Activated CD4-positive, alpha-beta memory T cell treated with anti-CD3 and anti-CD28 coated beads for 36 hours (primary cell): ENCODE measurements at regions not wholly inside any gene's neighbourhood (a gene's known extent, or its start where the extent isn't known, plus 50 kb on each side); places are given as distances from the start of the nearest gene placed in this dataset.
"Not testable (repeated sequence)": the region's sequence is repeated elsewhere in the genome, so short reads cannot be mapped to it uniquely, and the experiment has no call there.

ENCODE experiments used
- CTCF ChIA-PET: fragments of 350-600 bp; sonication (Branson Sonifier 250); formaldehyde crosslinking; loops from one replicate; lab custom pipeline; 2021; ENCODE audit warnings: antibody characterized with exemption, inconsistent platforms; lab: Charles Lee
- POLR2A ChIA-PET: fragments of 350-600 bp; sonication (Branson Sonifier 250); formaldehyde crosslinking; loops from one replicate; lab custom pipeline; 2021; ENCODE audit warnings: antibody characterized with exemption; lab: Charles Lee
- DNase-seq: peaks from one replicate; pipeline ENCODE4 v3.0.0-alpha.2; 2020
- H3K27ac Mint-ChIP-seq: one replicate; pipeline ENCODE4 v1.8.0; 2021; ENCODE audit warnings: mixed read lengths
- H3K27me3 Mint-ChIP-seq: one replicate; pipeline ENCODE4 v1.8.0; 2021; ENCODE audit warnings: mixed read lengths
- H3K36me3 Mint-ChIP-seq: one replicate; pipeline ENCODE4 v1.8.0; 2021; ENCODE audit warnings: mixed read lengths
- H3K4me1 Mint-ChIP-seq: one replicate; pipeline ENCODE4 v1.8.0; 2021; ENCODE audit warnings: low read depth, mixed read lengths
- H3K4me3 Mint-ChIP-seq: one replicate; pipeline ENCODE4 v1.8.0; 2021; ENCODE audit warnings: mild to moderate bottlenecking, mixed read lengths
- H3K9me3 Mint-ChIP-seq: one replicate; pipeline ENCODE4 v1.8.0; 2021; ENCODE audit warnings: mixed read lengths
- intact Hi-C: fragments of 100-400 bp; cut with micrococcal nuclease; formaldehyde crosslinking; loops from one replicate; pipeline ENCODE4 v1.15.1; 2023

GRCh38 chr10:125256026-125256425 is 95.7 kb upstream of the CTBP2 start:
- Mint-ChIP-seq H3K36me3 (no peaks in the 10 kb centered on the region), H3K27ac (no peak overlapping the region), H3K9me3 (peaks cover 14% of the 10 kb centered on the region), H3K4me1 (no peaks in the 10 kb centered on the region), H3K27me3 (peaks cover 2% of the 10 kb centered on the region), H3K4me3 (no peak overlapping the region)
- CTCF ChIA-PET: no interaction called here
- intact Hi-C loops: no loop called here
- no peak for DNase-seq
- POLR2A ChIA-PET: no interaction called here

GRCh38 chr10:125252937-125253336 is 92.6 kb upstream of the CTBP2 start:
- no peak for DNase-seq
- H3K4me1 Mint-ChIP-seq: no peaks in the 10 kb centered on the region
- H3K27ac Mint-ChIP-seq: no peak overlapping the region
- intact Hi-C loops: no loop called here
- peaks cover 15% of the 10 kb centered on the region for H3K9me3 Mint-ChIP-seq
- ChIA-PET CTCF (no interaction called here), POLR2A (no interaction called here)
- H3K4me3 Mint-ChIP-seq: no peak overlapping the region
- no peaks in the 10 kb centered on the region for H3K36me3 Mint-ChIP-seq
- peaks cover 2% of the 10 kb centered on the region for H3K27me3 Mint-ChIP-seq

GRCh38 chr10:125250834-125251233 is 90.5 kb upstream of the CTBP2 start:
- H3K4me1 Mint-ChIP-seq, H3K27me3 Mint-ChIP-seq, CTCF ChIA-PET, intact Hi-C loops, POLR2A ChIA-PET, H3K36me3 Mint-ChIP-seq, DNase-seq, H3K4me3 Mint-ChIP-seq, H3K27ac Mint-ChIP-seq: not testable (repeated sequence)
- peaks cover 15% of the 10 kb centered on the region for H3K9me3 Mint-ChIP-seq

GRCh38 chr10:125249948-125250347 is 89.6 kb upstream of the CTBP2 start:
- ChIA-PET POLR2A (no interaction called here), CTCF (no interaction called here)
- no peak overlapping the region for H3K4me3 Mint-ChIP-seq
- no peaks in the 10 kb centered on the region for H3K27me3 Mint-ChIP-seq
- H3K9me3 Mint-ChIP-seq: peaks cover 13% of the 10 kb centered on the region
- no peak overlapping the region for H3K27ac Mint-ChIP-seq
- no peaks in the 10 kb centered on the region for H3K36me3 Mint-ChIP-seq
- intact Hi-C loops: no loop called here
- H3K4me1 Mint-ChIP-seq: no peaks in the 10 kb centered on the region
- no peak for DNase-seq

GRCh38 chr10:125248489-125248888 is 88.1 kb upstream of the CTBP2 start:
- intact Hi-C loops: no loop called here
- CTCF ChIA-PET: no interaction called here
- Mint-ChIP-seq H3K4me3 (no peak overlapping the region), H3K27me3 (peaks cover 4% of the 10 kb centered on the region), H3K4me1 (no peaks in the 10 kb centered on the region), H3K27ac (no peak overlapping the region), H3K36me3 (no peaks in the 10 kb centered on the region), H3K9me3 (peaks cover 13% of the 10 kb centered on the region)
- no peak for DNase-seq
- POLR2A ChIA-PET: no interaction called here

- no peaks in the 10 kb centered on the region for H3K36me3 Mint-ChIP-seq
Observed at GRCh38 chr10:125247576-125247975, 87.2 kb upstream of the CTBP2 start.

GRCh38 chr10:125243532-125244253 is 83.3 kb upstream of the CTBP2 start:
- H3K4me3 Mint-ChIP-seq: no peak overlapping the region
- no peak overlapping the region for H3K27ac Mint-ChIP-seq
- peaks cover 4% of the 10 kb centered on the region for H3K27me3 Mint-ChIP-seq
- no peaks in the 10 kb centered on the region for H3K4me1 Mint-ChIP-seq
- intact Hi-C loops: no loop called here
- H3K9me3 Mint-ChIP-seq: peaks cover 2% of the 10 kb centered on the region
- ChIA-PET POLR2A (no interaction called here), CTCF (no interaction called here)
- H3K36me3 Mint-ChIP-seq: no peaks in the 10 kb centered on the region
- no peak for DNase-seq

More at GRCh38 chr10:125247576-125247975, 87.2 kb upstream of the CTBP2 start:
- POLR2A ChIA-PET: no interaction called here
- Mint-ChIP-seq H3K27me3 (peaks cover 4% of the 10 kb centered on the region), H3K4me1 (no peaks in the 10 kb centered on the region), H3K27ac (no peak overlapping the region), H3K4me3 (no peak overlapping the region), H3K9me3 (peaks cover 11% of the 10 kb centered on the region)
- intact Hi-C loops: no loop called here
- CTCF ChIA-PET: no interaction called here
- DNase-seq: no peak

GRCh38 chr10:125238682-125239081 is 78.3 kb upstream of the CTBP2 start:
- CTCF ChIA-PET: no interaction called here
- no peak for DNase-seq
- intact Hi-C loops: no loop called here
- POLR2A ChIA-PET: no interaction called here
- H3K27ac Mint-ChIP-seq: no peak overlapping the region
- H3K4me3 Mint-ChIP-seq: no peak overlapping the region
- no peaks in the 10 kb centered on the region for H3K36me3 Mint-ChIP-seq
- peaks cover 16% of the 10 kb centered on the region for H3K9me3 Mint-ChIP-seq
- H3K27me3 Mint-ChIP-seq: no peaks in the 10 kb centered on the region
- H3K4me1 Mint-ChIP-seq: no peaks in the 10 kb centered on the region

- POLR2A ChIA-PET: no interaction called here
- no peak for DNase-seq
- H3K4me3 Mint-ChIP-seq: no peak overlapping the region
- peaks cover 16% of the 10 kb centered on the region for H3K9me3 Mint-ChIP-seq
- H3K4me1 Mint-ChIP-seq: no peaks in the 10 kb centered on the region
- no peak overlapping the region for H3K27ac Mint-ChIP-seq
- no peaks in the 10 kb centered on the region for H3K27me3 Mint-ChIP-seq
- CTCF ChIA-PET: no interaction called here
- no peaks in the 10 kb centered on the region for H3K36me3 Mint-ChIP-seq
- intact Hi-C loops: no loop called here
Observed at GRCh38 chr10:125236091-125236490, 75.7 kb upstream of the CTBP2 start.

- no peak for DNase-seq
- no peaks in the 10 kb centered on the region for H3K4me1 Mint-ChIP-seq
- intact Hi-C loops: no loop called here
- no peaks in the 10 kb centered on the region for H3K36me3 Mint-ChIP-seq
- no peak overlapping the region for H3K4me3 Mint-ChIP-seq
- no peaks in the 10 kb centered on the region for H3K27me3 Mint-ChIP-seq
- H3K27ac Mint-ChIP-seq: no peak overlapping the region
- POLR2A ChIA-PET: no interaction called here
- CTCF ChIA-PET: no interaction called here
- peaks cover 16% of the 10 kb centered on the region for H3K9me3 Mint-ChIP-seq
Observed at GRCh38 chr10:125235093-125236069, 75.0 kb upstream of the CTBP2 start.

GRCh38 chr10:125234576-125234975 is 74.2 kb upstream of the CTBP2 start:
- peaks cover 16% of the 10 kb centered on the region for H3K9me3 Mint-ChIP-seq
- CTCF ChIA-PET, H3K4me1 Mint-ChIP-seq, H3K4me3 Mint-ChIP-seq, intact Hi-C loops, H3K27ac Mint-ChIP-seq, H3K27me3 Mint-ChIP-seq, H3K36me3 Mint-ChIP-seq, DNase-seq, POLR2A ChIA-PET: not testable (repeated sequence)

- intact Hi-C loops: no loop called here
- H3K27ac Mint-ChIP-seq: no peak overlapping the region
Observed at GRCh38 chr10:125233726-125234125, 73.4 kb upstream of the CTBP2 start.

More at GRCh38 chr10:125233726-125234125, 73.4 kb upstream of the CTBP2 start:
- CTCF ChIA-PET: no interaction called here
- H3K4me3 Mint-ChIP-seq: no peak overlapping the region
- POLR2A ChIA-PET: no interaction called here
- no peak for DNase-seq
- no peaks in the 10 kb centered on the region for H3K4me1 Mint-ChIP-seq
- H3K36me3 Mint-ChIP-seq: no peaks in the 10 kb centered on the region
- H3K27me3 Mint-ChIP-seq: no peaks in the 10 kb centered on the region
- peaks cover 14% of the 10 kb centered on the region for H3K9me3 Mint-ChIP-seq
